PC-3 (cell line): ENCODE measurements at regions not wholly inside any gene's neighbourhood (a gene's known extent, or its start where the extent isn't known, plus 50 kb on each side); places are given as distances from the start of the nearest gene placed in this dataset.

ENCODE experiments used
- EZH2 ChIP-seq: fragments of 300-600 bp; sonication (generic); IDR thresholded peaks from one replicate; pipeline ENCODE4 v1.6.1; 2017; ENCODE audit warnings: antibody characterized with exemption, mild to moderate bottlenecking, low read length; ENCODE audit not compliant: unreplicated experiment
- EZH2phosphoT487 ChIP-seq: fragments of 300-600 bp; sonication (generic); IDR thresholded peaks from 2 replicates; pipeline ENCODE4 v1.6.1; 2018; ENCODE audit warnings: mild to moderate bottlenecking, antibody characterized with exemption, low read length, borderline replicate concordance
- TF ChIP-seq, protein P1 (sequence below): fragments of 300-600 bp; sonication (generic); conservative IDR thresholded peaks from 2 replicates; pipeline ENCODE4 v1.5.1; 2017; ENCODE audit warnings: antibody characterized with exemption, low read depth, mild to moderate bottlenecking, low read length

DNA sequence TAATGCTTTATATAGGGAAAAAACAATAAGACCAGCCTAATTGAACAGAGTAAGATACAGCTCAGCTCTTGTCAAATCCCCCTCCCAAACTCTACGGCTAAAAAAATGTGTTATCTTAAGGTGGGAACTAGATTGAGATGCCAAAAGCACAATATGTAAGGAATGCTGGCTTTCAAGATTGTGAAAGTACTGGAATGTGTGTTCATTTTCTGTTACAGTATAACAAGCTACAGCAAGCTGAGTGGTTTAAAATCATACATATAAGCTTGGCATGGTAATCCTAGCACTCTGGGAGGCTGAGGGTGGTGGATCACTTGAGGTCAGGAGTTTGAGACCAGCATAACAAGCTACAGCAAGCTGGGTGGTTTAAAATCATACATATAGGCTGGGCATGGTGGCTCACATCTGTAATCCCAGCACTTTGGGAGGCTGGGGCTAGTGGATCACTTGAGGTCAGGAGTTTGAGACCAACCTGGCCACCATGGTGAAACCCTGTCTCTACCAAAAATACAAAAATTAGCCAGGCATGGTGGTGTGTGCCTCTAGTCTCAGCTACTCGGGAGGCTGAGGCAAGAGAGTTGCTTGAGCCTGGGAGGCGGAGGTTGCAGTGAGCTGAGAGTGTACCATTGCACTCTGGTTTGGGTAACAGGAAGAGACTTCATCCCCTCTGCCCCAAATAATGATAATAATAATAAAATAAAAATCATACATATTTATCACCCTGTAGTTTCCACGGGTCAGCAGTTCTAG is 297.7 kb downstream of the DOK5 start:
- TF ChIP-seq, protein P1, sequence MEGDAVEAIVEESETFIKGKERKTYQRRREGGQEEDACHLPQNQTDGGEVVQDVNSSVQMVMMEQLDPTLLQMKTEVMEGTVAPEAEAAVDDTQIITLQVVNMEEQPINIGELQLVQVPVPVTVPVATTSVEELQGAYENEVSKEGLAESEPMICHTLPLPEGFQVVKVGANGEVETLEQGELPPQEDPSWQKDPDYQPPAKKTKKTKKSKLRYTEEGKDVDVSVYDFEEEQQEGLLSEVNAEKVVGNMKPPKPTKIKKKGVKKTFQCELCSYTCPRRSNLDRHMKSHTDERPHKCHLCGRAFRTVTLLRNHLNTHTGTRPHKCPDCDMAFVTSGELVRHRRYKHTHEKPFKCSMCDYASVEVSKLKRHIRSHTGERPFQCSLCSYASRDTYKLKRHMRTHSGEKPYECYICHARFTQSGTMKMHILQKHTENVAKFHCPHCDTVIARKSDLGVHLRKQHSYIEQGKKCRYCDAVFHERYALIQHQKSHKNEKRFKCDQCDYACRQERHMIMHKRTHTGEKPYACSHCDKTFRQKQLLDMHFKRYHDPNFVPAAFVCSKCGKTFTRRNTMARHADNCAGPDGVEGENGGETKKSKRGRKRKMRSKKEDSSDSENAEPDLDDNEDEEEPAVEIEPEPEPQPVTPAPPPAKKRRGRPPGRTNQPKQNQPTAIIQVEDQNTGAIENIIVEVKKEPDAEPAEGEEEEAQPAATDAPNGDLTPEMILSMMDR, result no peak
- TF ChIP-seq EZH2 (no peak), EZH2phosphoT487 (no peak)
